Fibroblast of skin of back (primary cell): ENCODE measurements at regions not wholly inside any gene's neighbourhood (a gene's known extent, or its start where the extent isn't known, plus 50 kb on each side); places are given as distances from the start of the nearest gene placed in this dataset.

ENCODE experiments used
- DNase-seq: peaks from one replicate; pipeline ENCODE4 v3.0.0-alpha.2; 2013

GRCh38 chr9:86471171-86471815 lies 117.1 kb upstream of the TUT7 start:
- DNase-seq, result no peak

DNA sequence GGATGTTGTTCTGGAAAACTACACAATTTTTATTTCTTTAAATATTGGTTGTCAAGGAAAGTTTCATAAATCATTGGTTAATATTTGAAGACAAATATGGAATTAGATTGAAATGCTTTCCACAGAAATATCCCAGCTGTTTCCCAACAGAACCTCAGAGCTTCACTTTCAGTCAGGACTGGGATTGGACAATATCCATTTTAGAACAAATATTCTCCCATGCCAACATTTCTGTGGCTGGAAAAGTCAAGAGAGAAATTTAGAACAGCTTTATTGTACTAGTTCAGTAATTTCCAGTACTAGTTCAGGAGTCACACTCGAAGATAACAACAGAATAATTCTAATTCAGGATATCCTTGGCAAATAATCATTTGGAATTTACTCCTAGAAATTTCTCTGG lies 116.1 kb upstream of the TUT7 start:
- peak; percentile 19 for DNase-seq

DNA sequence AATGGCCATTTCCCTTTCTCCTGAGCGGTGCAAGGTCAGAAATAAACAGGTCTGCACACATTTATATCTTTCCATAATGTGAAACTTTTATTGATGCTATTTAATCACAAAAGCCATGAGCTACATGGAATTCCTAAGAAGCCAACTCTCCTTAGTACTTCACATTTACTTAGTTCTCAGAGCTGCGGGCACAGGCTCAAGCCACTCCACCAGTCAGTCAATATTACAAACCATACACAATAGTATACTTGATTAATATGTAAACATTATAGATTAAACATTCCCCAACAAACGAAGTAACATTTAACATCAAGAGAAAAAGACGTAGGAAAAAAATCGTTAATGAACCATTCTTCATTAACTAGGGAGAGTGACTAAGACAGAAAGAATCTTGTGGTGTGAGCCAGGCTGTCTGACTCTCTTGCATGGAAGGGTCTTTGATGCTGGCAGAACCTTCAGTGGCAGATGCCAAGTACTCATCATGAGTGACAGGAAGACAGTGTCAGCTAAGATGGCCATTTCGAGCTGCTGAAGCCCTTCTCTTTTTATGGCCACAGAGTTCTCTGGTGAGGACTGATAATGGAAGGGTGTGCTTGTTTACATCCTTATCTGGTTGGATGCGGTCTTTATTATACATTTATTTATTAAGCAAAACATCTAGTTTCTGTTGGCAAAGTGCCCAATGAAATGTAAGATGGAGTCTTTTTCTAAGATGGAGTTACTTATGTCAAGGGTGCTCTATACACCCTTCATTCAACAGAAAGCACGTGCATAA lies 115.5 kb upstream of the TUT7 start:
- no peak for DNase-seq

- no peak for DNase-seq
Measured at GRCh38 chr9:86464242-86464641, 110.0 kb upstream of the TUT7 start.

GRCh38 chr9:86460216-86461002 lies 106.2 kb upstream of the TUT7 start:
- peak; percentile 40 for DNase-seq

DNA sequence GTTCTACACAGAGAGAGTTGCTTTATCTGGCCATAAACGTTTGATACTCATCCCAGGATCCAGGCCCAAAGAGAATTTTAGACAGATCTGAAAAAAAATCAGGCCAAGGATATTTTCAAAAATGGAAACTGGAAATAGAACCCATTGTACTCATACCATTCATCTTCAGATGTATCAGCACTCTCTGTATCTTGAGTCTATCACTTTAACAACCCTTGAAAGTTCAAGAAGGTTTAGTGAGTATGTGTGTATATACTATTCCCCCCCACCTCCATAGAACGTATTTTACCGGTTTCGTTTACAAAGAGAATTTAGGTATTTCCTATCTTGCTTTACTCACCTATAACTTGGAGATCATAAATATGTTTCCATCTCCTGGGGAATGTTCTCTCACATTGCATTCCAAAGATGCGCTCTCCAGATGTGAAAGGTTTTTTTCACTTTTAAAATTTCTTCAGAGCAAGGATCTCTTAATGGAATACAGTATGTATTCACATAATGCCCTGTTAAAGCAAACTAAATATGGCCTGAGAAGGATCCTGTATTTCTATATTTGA lies 105.5 kb upstream of the TUT7 start:
- DNase-seq, result no peak

DNA sequence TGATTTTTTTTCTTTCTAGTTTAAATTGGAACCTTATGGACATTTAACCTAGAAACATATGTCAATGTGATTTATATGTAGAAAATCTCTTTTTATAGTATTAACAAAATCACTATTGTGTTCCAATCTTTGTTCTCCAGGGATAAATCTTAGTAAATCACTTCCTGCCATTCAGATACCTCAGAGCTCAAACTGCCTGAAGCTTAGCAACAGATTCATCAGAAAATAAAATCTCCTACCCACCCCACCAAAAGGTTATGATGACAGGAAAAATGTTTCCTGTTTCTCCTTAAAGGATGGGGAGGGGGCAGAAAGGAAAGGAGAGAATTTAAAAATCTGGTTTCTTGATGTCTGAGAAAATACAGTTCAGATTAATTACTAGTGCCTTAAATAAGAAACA lies 105.0 kb upstream of the TUT7 start:
- no peak for DNase-seq

DNA sequence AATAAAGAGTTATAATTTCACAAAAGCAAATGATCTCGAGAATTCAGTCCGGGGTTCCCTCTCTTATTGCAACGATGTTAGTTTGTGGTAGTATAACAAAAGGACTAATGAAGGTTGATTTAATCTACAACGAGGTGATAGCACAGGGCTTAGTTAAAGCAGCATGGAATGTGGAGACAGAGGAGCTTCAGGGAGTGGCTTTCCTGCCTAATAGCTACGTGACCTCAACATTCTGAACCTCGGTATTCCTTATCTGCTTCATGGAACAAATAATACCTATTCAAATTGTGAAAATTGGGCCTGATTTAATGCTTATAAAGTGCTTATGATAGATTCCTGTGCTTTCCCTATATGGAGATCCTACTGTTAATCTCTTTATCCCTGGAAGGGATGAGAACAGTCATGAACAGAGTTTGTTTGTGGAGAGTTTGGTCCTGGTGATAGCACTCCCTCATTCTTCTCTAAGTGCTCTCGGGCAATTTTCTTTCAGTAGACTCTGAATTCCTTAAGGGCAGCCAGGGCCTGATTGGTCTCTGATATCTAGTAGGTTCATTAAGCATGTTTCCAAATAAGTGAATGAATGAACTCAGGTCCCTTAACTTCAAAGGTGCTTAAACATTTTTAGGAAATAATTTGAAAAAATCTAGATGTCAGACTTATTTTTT lies 104.1 kb upstream of the TUT7 start:
- no peak for DNase-seq

DNA sequence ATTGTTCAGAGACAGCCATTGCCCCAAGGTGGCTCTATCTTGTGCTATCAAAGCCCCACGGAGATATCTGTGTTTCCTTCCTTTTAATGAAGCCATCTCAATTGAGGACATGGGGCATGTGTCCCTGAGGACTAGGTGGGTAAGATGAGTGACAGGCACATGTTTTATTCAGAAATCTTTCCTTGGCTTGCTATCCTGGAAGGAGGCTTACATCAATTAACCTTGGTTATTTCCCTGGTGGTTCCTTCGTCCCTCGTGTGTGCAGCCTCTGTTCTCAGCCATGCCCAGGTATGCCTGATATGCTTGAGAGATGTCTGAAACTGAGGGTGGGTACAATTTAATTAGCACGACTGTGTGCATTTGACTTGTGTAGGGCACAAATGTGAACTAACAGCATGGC lies 102.2 kb upstream of the TUT7 start:
- no peak for DNase-seq

- no peak for DNase-seq
Measured at GRCh38 chr9:86454701-86455615, 100.7 kb upstream of the TUT7 start.

DNA sequence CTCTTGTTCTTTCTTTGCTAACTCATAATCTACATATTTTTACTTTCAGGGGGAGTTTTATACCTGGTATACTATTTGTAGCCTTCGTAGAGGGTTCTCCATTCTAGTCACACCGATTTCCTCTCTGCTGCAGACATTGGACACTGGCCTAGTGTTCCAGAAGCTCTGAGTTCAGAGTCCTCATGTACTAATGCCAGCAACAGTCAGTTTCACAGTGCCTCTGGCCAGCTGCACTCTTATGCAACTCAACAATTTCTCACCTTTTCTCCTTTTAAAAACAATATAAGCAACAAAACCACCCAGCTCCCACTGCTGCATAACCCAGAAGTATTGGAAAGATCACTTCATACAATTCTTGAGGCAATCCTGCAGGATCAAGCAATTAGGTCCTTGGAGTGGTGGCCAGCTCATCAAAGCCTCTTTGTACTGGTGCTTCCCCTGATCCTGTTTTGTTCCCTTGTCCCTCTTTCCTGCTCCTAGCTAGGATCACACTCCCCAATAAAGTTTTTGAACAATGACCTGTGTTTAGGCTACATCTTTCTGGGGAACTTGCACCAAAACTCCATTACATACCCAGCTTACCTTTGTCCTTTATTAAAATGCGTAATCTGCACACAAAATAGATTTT lies 98.1 kb upstream of the TUT7 start:
- DNase-seq, result no peak

- DNase-seq, result no peak
Measured at GRCh38 chr9:86449246-86449645, 95.0 kb upstream of the TUT7 start.

GRCh38 chr9:86445671-86446070 lies 91.5 kb upstream of the TUT7 start:
- no peak for DNase-seq

- DNase-seq, result no peak
Measured at GRCh38 chr9:86443992-86444391, 89.8 kb upstream of the TUT7 start.

- DNase-seq, result peak; percentile 67
Measured at GRCh38 chr9:86434039-86434726, 80.0 kb upstream of the TUT7 start.

- DNase-seq, result no peak
Measured at GRCh38 chr9:86424251-86424891, 70.2 kb upstream of the TUT7 start.

DNA sequence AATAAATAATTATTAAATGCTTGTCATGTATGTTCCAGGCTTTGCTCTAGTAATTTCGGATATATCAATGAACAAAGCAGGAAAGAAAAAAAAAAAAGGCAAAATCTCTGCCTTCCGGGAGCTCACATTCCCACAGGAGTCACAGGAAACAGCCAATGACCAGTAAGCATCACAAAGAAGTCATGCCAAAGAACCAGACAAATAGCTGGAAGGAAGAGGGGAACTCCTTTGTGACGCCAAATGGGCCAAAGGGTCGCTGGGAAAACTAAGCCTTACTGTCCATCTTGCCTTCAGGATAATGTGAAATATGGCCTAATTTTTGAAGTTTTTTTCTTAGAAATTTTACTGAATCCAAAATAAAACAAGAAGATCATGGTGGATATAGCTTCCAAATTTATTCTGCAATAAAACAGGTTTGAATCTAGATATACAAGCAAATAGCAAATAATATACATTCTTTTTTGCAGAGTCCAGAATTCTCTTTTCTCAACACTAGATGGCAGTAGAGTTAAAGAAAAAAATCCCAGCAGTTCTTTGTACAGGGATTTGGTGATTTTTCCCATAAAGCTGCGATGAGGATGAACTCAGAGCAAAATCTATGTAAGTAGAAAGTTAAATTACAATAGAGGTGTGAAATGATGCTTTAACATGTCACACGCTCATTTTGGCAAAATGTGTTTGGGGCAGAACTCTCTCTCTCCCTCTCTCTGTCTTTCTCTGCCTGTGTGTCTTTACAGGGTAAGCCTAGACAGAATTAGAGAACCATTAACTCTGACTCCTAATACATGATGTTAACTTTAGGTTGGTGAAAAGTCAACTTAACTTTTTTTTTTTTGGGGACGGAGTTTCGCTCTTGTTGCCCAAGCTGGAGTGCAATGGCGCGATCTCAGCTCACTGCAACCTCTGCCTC lies 60.0 kb upstream of the TUT7 start:
- peak; percentile 47 for DNase-seq

- no peak for DNase-seq
Measured at GRCh38 chr9:86410281-86410680, 56.1 kb upstream of the TUT7 start.

- DNase-seq, result peak; percentile 55
Measured at GRCh38 chr9:86408121-86408520, 53.9 kb upstream of the TUT7 start.
